GM21423 (cell line): ENCODE measurements at regions not wholly inside any gene's neighbourhood (a gene's known extent, or its start where the extent isn't known, plus 50 kb on each side); places are given as distances from the start of the nearest gene placed in this dataset.
A peak's percentile ranks its signal among the peaks of the same experiment; 100 is the strongest.
"Not testable (repeated sequence)": the region's sequence is repeated elsewhere in the genome, so short reads cannot be mapped to it uniquely, and the experiment has no call there.

Experiments
- ATAC-seq: cut with Tn5 transposase; IDR thresholded peaks from one replicate; pipeline ENCODE4 v1.9.1; 2021; ENCODE audit warnings: mild to moderate bottlenecking, moderate library complexity; ENCODE audit not compliant: unreplicated experiment

DNA sequence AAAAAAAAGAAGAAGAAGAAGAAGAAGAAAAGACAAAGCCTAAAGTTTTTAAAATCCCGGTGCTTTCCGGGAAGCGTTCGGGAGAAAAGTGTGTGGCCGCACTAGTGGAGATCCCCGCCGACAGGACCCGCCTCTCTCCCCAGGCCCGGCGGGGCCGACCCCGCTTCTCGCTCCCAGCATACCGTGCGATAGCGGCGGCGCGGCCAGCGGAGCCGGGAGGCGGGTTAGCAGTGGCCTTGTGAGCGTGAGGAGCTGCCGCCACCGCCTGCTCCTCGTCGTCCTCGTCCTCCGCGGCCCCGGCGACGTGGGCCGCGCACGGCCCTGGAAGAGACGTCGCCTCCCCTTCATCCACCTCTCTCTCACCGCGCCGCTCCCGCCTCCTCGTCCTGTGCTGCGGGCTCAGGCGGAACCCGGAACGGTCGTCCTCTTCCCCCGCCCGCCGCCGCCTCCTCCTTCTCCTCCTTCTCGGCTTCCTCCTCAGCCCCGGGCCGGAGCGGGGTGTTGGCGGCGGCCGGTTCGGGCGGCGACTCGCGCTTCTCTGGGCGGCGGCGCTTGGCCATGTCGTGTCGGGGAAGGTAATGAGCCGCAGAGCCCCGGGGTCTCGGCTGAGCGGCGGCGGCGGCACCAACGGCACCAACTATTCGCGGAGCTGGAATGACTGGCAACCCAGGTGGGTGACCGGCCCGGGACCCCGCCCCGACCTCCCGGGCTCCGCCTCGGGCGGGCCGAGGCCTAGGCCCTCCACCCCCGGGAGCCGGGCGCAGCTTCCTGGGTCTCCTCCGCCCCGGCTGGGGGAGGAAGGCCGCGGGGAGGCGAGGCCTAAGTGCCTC lies 62.6 kb upstream of the CDR2 start:
- peak; percentile 67 for ATAC-seq

DNA sequence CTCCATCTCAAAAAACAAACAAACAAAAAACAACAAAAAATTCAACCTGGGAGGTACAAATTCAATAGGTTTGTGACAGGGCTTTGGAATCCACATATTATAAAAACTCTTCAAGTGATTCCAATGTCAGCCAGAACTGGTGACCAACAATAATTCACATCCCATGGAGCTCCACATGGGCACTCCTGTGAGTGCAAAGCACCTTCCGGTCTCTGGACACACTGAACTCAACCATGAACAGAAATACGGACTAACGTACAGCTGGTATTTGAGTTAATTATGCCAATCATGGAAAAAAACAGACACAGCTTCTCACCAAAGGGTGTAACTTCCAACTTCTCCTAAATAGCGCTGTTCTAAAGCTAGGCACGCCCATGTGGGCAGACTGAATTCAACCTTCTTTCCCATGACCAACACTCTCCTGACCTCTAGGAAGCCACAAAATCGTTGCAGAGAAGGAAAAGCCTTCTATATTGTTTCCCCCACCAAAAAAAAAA lies 62.0 kb upstream of the CDR2 start:
- ATAC-seq: peak; percentile 22

GRCh38 chr16:22431314-22431713 lies 56.9 kb upstream of the CDR2 start:
- ATAC-seq: not testable (repeated sequence)

- no peak for ATAC-seq
These were observed 54.2 kb upstream of the CDR2 start for GRCh38 chr16:22428654-22429053.

DNA sequence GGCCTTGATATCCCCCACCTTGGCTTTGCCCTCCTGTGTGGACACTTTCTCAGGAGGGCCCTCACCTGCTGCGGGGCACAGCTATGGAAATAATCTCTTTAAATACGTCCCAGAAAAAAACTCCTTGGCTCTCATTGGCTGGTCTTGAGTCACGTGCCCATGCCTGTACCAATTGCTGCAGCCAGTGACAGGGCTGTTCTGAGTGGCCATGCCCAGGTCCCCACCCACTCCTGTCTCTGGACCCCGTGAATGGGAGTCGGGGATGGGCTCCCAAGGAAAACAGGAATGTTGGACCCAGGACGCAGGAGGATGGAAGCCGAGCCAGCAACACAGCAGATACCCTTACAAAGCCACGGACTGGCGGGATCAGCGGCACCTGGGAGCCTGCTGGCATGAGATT lies 53.1 kb upstream of the CDR2 start:
- no peak for ATAC-seq

GRCh38 chr16:22425847-22426246 lies 51.4 kb upstream of the CDR2 start:
- ATAC-seq: no peak

- no peak for ATAC-seq
These were observed 50.8 kb upstream of the CDR2 start for GRCh38 chr16:22425036-22425801.

- no peak for ATAC-seq
These were observed 49.9 kb upstream of the CDR2 start for GRCh38 chr16:22424161-22424937.
